ENCODE measurements at regions not wholly inside any gene's neighbourhood (a gene's known extent, or its start where the extent isn't known, plus 50 kb on each side); places are given as distances from the start of the nearest gene placed in this dataset.
A peak's percentile ranks its signal among the peaks of the same experiment; 100 is the strongest.

DNA sequence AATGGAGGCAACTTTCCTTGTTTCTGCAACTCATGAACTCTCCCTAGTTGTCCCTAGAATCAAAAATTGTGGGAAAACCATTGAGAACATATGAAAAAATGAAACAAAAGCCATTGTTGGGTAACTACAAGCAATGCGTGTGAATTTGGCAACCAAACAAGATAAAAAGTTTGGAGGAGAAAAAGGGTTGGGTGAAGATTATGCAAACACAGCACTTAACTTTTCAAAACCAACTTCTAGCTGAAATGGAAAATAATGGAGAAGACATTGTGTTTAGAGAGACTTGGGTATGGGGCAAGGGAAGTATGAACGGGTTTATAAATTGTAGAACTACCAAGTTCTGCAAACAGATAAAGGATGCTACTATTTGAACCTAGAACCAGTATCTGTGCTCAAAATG lies 89.0 kb upstream of the SVIL start:
- TF ChIP-seq POLR2AphosphoS5 (IDR thresholded peaks at IDR 0.05): peak in 1 of 3 donors; percentile 15
- TF ChIP-seq, protein P1, sequence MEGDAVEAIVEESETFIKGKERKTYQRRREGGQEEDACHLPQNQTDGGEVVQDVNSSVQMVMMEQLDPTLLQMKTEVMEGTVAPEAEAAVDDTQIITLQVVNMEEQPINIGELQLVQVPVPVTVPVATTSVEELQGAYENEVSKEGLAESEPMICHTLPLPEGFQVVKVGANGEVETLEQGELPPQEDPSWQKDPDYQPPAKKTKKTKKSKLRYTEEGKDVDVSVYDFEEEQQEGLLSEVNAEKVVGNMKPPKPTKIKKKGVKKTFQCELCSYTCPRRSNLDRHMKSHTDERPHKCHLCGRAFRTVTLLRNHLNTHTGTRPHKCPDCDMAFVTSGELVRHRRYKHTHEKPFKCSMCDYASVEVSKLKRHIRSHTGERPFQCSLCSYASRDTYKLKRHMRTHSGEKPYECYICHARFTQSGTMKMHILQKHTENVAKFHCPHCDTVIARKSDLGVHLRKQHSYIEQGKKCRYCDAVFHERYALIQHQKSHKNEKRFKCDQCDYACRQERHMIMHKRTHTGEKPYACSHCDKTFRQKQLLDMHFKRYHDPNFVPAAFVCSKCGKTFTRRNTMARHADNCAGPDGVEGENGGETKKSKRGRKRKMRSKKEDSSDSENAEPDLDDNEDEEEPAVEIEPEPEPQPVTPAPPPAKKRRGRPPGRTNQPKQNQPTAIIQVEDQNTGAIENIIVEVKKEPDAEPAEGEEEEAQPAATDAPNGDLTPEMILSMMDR (IDR thresholded peaks at IDR 0.05): no peak
- no peak for TF ChIP-seq POLR2A (IDR thresholded peaks at IDR 0.05)
